ENCODE measurements at regions not wholly inside any gene's neighbourhood (a gene's known extent, or its start where the extent isn't known, plus 50 kb on each side); places are given as distances from the start of the nearest gene placed in this dataset.

DNA sequence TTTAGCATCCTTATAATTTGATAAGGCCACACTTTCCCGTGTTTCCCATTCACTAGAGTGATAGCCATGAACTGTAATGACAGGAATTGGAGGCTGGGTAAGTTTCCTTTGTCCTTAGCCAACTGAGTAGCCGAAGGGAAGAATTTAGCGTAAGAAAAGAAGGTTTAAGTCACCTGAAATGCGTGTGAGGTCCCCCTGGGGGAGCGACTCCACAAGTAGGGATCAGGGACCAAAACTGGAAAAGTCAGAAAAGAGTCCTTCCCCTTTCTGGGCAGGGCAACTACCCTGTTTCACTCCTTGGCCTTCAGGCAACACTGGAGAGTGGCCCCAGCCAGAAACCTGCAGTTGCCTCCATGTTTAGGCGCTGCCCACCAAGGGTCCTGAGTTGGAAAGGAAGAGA is 81.6 kb upstream of the MED14 start:
- TF ChIP-seq, protein P1, sequence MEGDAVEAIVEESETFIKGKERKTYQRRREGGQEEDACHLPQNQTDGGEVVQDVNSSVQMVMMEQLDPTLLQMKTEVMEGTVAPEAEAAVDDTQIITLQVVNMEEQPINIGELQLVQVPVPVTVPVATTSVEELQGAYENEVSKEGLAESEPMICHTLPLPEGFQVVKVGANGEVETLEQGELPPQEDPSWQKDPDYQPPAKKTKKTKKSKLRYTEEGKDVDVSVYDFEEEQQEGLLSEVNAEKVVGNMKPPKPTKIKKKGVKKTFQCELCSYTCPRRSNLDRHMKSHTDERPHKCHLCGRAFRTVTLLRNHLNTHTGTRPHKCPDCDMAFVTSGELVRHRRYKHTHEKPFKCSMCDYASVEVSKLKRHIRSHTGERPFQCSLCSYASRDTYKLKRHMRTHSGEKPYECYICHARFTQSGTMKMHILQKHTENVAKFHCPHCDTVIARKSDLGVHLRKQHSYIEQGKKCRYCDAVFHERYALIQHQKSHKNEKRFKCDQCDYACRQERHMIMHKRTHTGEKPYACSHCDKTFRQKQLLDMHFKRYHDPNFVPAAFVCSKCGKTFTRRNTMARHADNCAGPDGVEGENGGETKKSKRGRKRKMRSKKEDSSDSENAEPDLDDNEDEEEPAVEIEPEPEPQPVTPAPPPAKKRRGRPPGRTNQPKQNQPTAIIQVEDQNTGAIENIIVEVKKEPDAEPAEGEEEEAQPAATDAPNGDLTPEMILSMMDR (IDR thresholded peaks at IDR 0.05 in 4 of 5, conservative IDR thresholded peaks at IDR 0.05 in 1 of 5): no peak
- no peak for TF ChIP-seq POLR2A (IDR thresholded peaks at IDR 0.05)

Measured in gastrocnemius medialis (tissue), 4 donors.